Ovary (tissue), 7 donors: ENCODE measurements at regions not wholly inside any gene's neighbourhood (a gene's known extent, or its start where the extent isn't known, plus 50 kb on each side); places are given as distances from the start of the nearest gene placed in this dataset.

Experiments
- DNase-seq, 5 donors: peaks; one replicate each; pipeline ENCODE4 v3.0.0-alpha.2; 2019 to 2020
- H3K27ac ChIP-seq, 2 donors: fragments of 200-600 bp; one replicate each; pipeline versions ENCODE4 v1.5.1 to v1.8.0; 2019 to 2022
- H3K27me3 ChIP-seq: fragments of 200-600 bp; one replicate; pipeline ENCODE4 v1.8.0; 2022
- H3K36me3 ChIP-seq: fragments of 200-600 bp; sonication (generic); one replicate; pipeline ENCODE4 v1.5.1; 2019
- H3K4me1 ChIP-seq: one replicate; pipeline ENCODE4 v1.8.1; 2013; ENCODE audit warnings: mild to moderate bottlenecking, moderate library complexity; ENCODE audit not compliant: insufficient read depth
- H3K4me3 ChIP-seq: fragments of 200-600 bp; sonication (generic); one replicate; pipeline ENCODE4 v1.5.1; 2017
- H3K9me3 ChIP-seq, 2 donors: fragments of 200-600 bp in 1 of 2; sonication (generic) in 1 of 2; one replicate each; pipeline versions ENCODE4 v1.5.1 to v1.8.1; 2013 to 2019; ENCODE audit warnings: mild to moderate bottlenecking in 1 of 2, moderate library complexity in 1 of 2
- CTCF ChIP-seq, 3 donors: fragments of 450-650 bp in 2 of 3; fragments of 200-600 bp in 1 of 3; IDR thresholded peaks; one replicate each; pipeline versions ENCODE4 v1.5.1 to v1.8.0; 2016 to 2022; ENCODE audit warnings: antibody characterized with exemption in 3 of 3, mild to moderate bottlenecking in 1 of 3
- EP300 ChIP-seq: sonication (generic); formaldehyde crosslinking; IDR thresholded peaks from one replicate; pipeline ENCODE4 v1.6.1; 2017; ENCODE audit warnings: antibody characterized with exemption
- POLR2A ChIP-seq: fragments of 450-650 bp; IDR thresholded peaks from one replicate; pipeline ENCODE4 v1.6.1; 2017; ENCODE audit warnings: antibody characterized with exemption, mild to moderate bottlenecking, moderate library complexity
- WGBS, 3 donors: extraction: QIAGEN DNeasy Blood & Tissue Kit in 1 of 3; methylation state at CpG; one replicate each; pipeline versions ENCODE4 v1.1.5 to v1.1.7; 2013 to 2017; 5-methylcytosine and 5-hydroxymethylcytosine counted together
- intact Hi-C, 4 donors: fragments of 100-400 bp; cut with DNase I; formaldehyde crosslinking; loops; one replicate each; pipeline versions ENCODE4 v1.11.0 to v1.15.1; 2022 to 2023
- donor health status: DM: no; HTN: no; CAD: no; lungs with moderate emphysema.
- donor health status: DM: no; HTN: no; CAD: no.
- donor health status: Bipolar disorder and iron deficiency.
- donor health status: DM: no; HTN: no; CAD: no.
- donor health status: DM: yes; HTN: yes; CAD: no.

- Histone ChIP-seq H3K27ac (no peak overlapping the region), H3K27me3 (no peaks in the 10 kb centered on the region), H3K36me3 (no peaks in the 10 kb centered on the region), H3K9me3 (no peaks in the 10 kb centered on the region), H3K4me3 (no peak overlapping the region), H3K4me1 (no peaks in the 10 kb centered on the region)
- no peak for TF ChIP-seq EP300
- no peak for TF ChIP-seq POLR2A
- no peak for TF ChIP-seq CTCF (IDR thresholded peaks at IDR 0.05)
- no peak for DNase-seq
- intact Hi-C loops = no loop called here
- 73 to 77% (median 73%) methylated on average over 8 of the region's 8 CpGs for WGBS, 3 donors
Measured at GRCh38 chr14:97771340-97772045, 974.3 kb downstream of the VRK1 start.

- 64 to 78% (median 69%) methylated on average over 6 of the region's 6 CpGs for WGBS, 3 donors
- no peak overlapping the region for H3K27ac ChIP-seq
- no peak for DNase-seq
- intact Hi-C loops = no loop called here
- no peaks in the 10 kb centered on the region for H3K4me1 ChIP-seq
- TF ChIP-seq POLR2A (no peak), EP300 (no peak), CTCF (IDR thresholded peaks at IDR 0.05) (no peak)
- no peak overlapping the region for H3K4me3 ChIP-seq
- no peaks in the 10 kb centered on the region for H3K9me3 ChIP-seq
- no peaks in the 10 kb centered on the region for H3K36me3 ChIP-seq
- H3K27me3 ChIP-seq = no peaks in the 10 kb centered on the region
Measured at GRCh38 chr14:97773598-97773997, 976.4 kb downstream of the VRK1 start.

GRCh38 chr14:97776890-97777558 is 979.8 kb downstream of the VRK1 start:
- 43 to 59% (median 50%) methylated on average over 5 of the region's 5 CpGs for WGBS, 3 donors
- H3K27me3 ChIP-seq = no peaks in the 10 kb centered on the region
- no peaks in the 10 kb centered on the region for H3K4me1 ChIP-seq
- TF ChIP-seq POLR2A (no peak), EP300 (no peak), CTCF (IDR thresholded peaks at IDR 0.05) (no peak)
- intact Hi-C loops = no loop called here
- no peaks in the 10 kb centered on the region for H3K36me3 ChIP-seq
- H3K9me3 ChIP-seq = no peaks in the 10 kb centered on the region
- DNase-seq = no peak
- no peak overlapping the region for H3K4me3 ChIP-seq
- no peak overlapping the region for H3K27ac ChIP-seq

- no peak for TF ChIP-seq CTCF (IDR thresholded peaks at IDR 0.05)
- TF ChIP-seq EP300 = no peak
- no peak for TF ChIP-seq POLR2A
- intact Hi-C loops = no loop called here
- Histone ChIP-seq H3K27ac (no peak overlapping the region), H3K4me1 (no peaks in the 10 kb centered on the region), H3K36me3 (no peaks in the 10 kb centered on the region), H3K27me3 (no peaks in the 10 kb centered on the region), H3K4me3 (no peak overlapping the region), H3K9me3 (no peaks in the 10 kb centered on the region)
- 75 to 85% (median 76%) methylated on average over 9 of the region's 9 CpGs for WGBS, 3 donors
- no peak for DNase-seq
Measured at GRCh38 chr14:97777622-97778355, 980.6 kb downstream of the VRK1 start.
